ENCODE measurements at regions not wholly inside any gene's neighbourhood (a gene's known extent, or its start where the extent isn't known, plus 50 kb on each side); places are given as distances from the start of the nearest gene placed in this dataset.
A peak's percentile ranks its signal among the peaks of the same experiment; 100 is the strongest.

DNA sequence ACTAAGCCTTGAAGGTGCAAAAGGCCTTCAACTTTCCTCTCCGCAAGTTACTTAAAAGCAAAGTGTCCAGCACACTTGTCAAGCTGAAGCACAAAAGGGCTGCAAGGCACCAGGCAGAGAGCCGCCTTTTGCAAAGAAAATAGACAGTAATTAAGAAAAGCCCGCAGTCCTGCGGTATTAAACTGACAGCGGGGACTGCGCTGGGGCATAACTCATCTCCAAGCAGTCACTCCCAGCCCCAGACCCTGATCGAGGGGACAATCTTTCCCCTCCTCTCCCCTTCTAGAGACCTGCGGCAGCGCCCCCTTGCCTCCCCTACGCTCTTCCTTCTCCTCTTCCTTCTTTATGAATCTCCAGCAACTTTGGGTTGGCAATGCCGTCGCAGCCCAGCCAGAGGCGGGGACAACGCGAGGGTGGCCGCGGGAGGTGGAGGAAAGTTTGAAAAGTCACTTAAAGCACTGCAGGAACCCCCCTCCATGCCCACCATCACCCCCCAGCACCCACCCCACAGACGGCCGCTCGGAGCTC is 200.9 kb upstream of the CAND1 start:
- H3K4me3 ChIP-seq (ENCODE audit: low read length) = no peak overlapping the region
- no peaks in the 10 kb centered on the region for H3K36me3 ChIP-seq (ENCODE audit: control insufficient read depth, insufficient read depth, low read length)

DNA sequence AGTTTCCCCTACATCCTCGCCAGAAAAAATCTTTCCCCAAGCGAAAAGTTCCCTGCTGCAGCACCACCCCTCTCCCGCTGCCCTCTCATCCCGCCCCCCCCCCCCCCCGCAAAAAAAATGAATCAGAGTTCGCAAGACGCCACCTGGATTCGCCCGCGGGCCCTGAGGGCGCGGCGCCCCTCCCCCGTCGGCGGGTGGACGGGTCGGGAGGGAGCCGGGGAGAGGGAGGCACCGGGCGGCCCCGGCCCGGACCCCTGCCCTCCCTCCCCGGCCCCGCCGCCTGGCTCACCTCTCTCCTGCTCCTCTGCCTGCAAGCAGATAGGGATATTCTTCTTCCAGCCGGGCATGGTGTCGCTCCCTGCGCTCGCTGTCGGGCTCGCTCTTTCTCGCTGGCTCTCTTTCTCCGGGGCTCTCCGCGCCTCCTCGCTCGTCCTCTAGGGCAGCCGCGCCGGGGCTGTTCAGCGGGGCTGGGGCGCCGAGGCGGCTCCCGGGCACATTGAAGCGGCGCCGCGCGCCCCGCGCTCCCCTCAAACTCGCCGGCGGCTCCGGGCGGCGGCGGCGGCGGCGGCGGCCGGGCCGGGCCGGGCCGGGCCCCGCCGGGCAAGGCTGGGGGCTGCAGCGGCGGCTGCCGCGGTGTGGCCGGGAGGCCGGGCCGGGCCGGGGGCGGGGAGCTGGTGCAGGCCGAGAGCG is 200.3 kb upstream of the CAND1 start:
- Histone ChIP-seq H3K4me3 (ENCODE audit: low read length) (peak overlapping the region; percentile 22), H3K4me1 (ENCODE audit: control insufficient read depth, insufficient read depth, low read length) (peaks cover 11% of the 10 kb centered on the region), H3K27me3 (ENCODE audit: control insufficient read depth, insufficient read depth, low read length) (peaks cover 37% of the 10 kb centered on the region), H3K36me3 (ENCODE audit: control insufficient read depth, insufficient read depth, low read length) (no peaks in the 10 kb centered on the region), H3K27ac (ENCODE audit: low read length) (no peak overlapping the region), H3K9me3 (ENCODE audit: control insufficient read depth, insufficient read depth, low read length) (no peaks in the 10 kb centered on the region)
- Mint-ChIP-seq H3K4me1 (peaks cover 0 to 22% of the 10 kb centered on the region in 2 donors), H3K27me3 (ENCODE audit: low read depth in 2 of 2) (peaks cover 42 to 68% of the 10 kb centered on the region in 2 donors), H3K9me3 (no peaks in the 10 kb centered on the region), H3K4me3 (peak overlapping the region; percentile 91), H3K36me3 (no peaks in the 10 kb centered on the region), H3K27ac (no peak overlapping the region)
- intact Hi-C loops (cut with micrococcal nuclease) = no loop called here
- peak in 1 of 2 donors; percentile 67 for DNase-seq
- under 1% methylated on average over 78 of the region's 81 CpGs for WGBS (ENCODE audit: insufficient coverage)
- peak; percentile 40 to 72 (median 42) for ATAC-seq
- TF ChIP-seq, protein P1, sequence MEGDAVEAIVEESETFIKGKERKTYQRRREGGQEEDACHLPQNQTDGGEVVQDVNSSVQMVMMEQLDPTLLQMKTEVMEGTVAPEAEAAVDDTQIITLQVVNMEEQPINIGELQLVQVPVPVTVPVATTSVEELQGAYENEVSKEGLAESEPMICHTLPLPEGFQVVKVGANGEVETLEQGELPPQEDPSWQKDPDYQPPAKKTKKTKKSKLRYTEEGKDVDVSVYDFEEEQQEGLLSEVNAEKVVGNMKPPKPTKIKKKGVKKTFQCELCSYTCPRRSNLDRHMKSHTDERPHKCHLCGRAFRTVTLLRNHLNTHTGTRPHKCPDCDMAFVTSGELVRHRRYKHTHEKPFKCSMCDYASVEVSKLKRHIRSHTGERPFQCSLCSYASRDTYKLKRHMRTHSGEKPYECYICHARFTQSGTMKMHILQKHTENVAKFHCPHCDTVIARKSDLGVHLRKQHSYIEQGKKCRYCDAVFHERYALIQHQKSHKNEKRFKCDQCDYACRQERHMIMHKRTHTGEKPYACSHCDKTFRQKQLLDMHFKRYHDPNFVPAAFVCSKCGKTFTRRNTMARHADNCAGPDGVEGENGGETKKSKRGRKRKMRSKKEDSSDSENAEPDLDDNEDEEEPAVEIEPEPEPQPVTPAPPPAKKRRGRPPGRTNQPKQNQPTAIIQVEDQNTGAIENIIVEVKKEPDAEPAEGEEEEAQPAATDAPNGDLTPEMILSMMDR (IDR thresholded peaks at IDR 0.05) = no peak

More for the DNA sequence above, 200.9 kb upstream of the CAND1 start:
- peak overlapping the region; percentile 72 for H3K4me3 Mint-ChIP-seq
- H3K27ac Mint-ChIP-seq = no peak overlapping the region
- Histone ChIP-seq H3K27ac (ENCODE audit: low read length) (no peak overlapping the region), H3K27me3 (ENCODE audit: control insufficient read depth, insufficient read depth, low read length) (peaks cover 37% of the 10 kb centered on the region), H3K4me1 (ENCODE audit: control insufficient read depth, insufficient read depth, low read length) (peaks cover 11% of the 10 kb centered on the region), H3K9me3 (ENCODE audit: control insufficient read depth, insufficient read depth, low read length) (no peaks in the 10 kb centered on the region)
- H3K4me1 Mint-ChIP-seq = peaks cover 0 to 22% of the 10 kb centered on the region in 2 donors
- H3K36me3 Mint-ChIP-seq = no peaks in the 10 kb centered on the region
- DNase-seq (peak in 1 of 2 donors; percentile 29), ATAC-seq (peak in 1 of 3 donors; percentile 7)
- no peaks in the 10 kb centered on the region for H3K9me3 Mint-ChIP-seq
- WGBS (ENCODE audit: insufficient coverage) = 4% methylated on average over 14 of the region's 20 CpGs
- TF ChIP-seq, protein P1 (IDR thresholded peaks at IDR 0.05) = no peak
- H3K27me3 Mint-ChIP-seq (ENCODE audit: low read depth in 2 of 2) = peaks cover 39 to 62% of the 10 kb centered on the region in 2 donors
- intact Hi-C loops (cut with micrococcal nuclease) = no loop called here

DNA sequence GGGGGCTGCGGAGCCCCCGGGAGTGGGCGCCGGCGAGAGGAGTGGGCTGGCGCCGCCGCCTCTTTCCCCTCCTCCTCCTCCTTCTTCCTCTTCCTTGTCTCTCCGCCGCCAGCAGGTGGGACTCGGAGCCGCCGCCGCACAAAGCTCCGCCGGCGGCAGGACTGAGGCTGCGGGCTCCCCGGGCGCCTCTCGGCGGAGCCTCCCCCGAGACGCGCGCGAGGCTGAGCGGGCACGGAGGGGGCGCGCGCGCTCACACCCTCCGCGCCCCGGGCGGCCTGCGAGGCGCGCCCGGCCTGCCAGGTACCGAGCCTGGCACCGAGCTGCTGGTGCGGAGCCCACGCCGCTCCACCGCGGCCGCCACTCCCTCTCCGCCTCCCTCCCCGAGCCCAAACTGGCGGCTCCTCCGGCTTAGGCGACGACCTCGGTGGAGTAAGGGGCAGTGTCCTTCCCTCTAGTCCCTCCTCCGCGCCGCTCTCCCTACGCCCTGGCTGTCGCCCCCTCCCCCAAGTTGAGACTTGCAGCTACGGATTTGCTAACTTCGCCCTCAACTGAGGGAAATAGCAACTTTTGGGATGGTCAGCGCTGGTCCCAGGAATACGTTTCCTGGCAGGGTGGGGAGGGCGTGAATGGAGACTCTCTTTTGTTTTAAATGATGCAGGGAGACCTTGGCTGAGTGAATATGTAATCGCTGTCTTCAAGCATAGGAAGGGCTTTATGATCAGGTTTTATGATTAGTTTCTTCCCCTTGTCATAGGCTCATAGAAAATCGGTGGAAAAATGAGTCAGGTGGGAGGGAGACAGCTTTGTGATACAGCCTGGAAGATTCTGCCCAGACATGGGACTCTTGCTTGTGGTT is 199.5 kb upstream of the CAND1 start:
- peaks cover 11% of the 10 kb centered on the region for H3K4me1 ChIP-seq (ENCODE audit: control insufficient read depth, insufficient read depth, low read length)
- peaks cover 35% of the 10 kb centered on the region for H3K27me3 ChIP-seq (ENCODE audit: control insufficient read depth, insufficient read depth, low read length)
- DNase-seq (peak in 1 of 2 donors; percentile 67), ATAC-seq (peak; percentile 46 to 73 (median 51))
- Mint-ChIP-seq H3K27me3 (ENCODE audit: low read depth in 2 of 2) (peaks cover 43 to 69% of the 10 kb centered on the region in 2 donors), H3K9me3 (no peaks in the 10 kb centered on the region), H3K36me3 (no peaks in the 10 kb centered on the region), H3K4me1 (peaks cover 0 to 22% of the 10 kb centered on the region in 2 donors), H3K27ac (no peak overlapping the region), H3K4me3 (peak overlapping the region; percentile 86)
- TF ChIP-seq, protein P1 (IDR thresholded peaks at IDR 0.05) = no peak
- H3K4me3 ChIP-seq (ENCODE audit: low read length) = no peak overlapping the region
- 2% methylated on average over 68 of the region's 68 CpGs for WGBS (ENCODE audit: insufficient coverage)
- no peaks in the 10 kb centered on the region for H3K9me3 ChIP-seq (ENCODE audit: control insufficient read depth, insufficient read depth, low read length)
- intact Hi-C loops (cut with micrococcal nuclease) = no loop called here
- no peak overlapping the region for H3K27ac ChIP-seq (ENCODE audit: low read length)
- H3K36me3 ChIP-seq (ENCODE audit: control insufficient read depth, insufficient read depth, low read length) = no peaks in the 10 kb centered on the region
